Lower leg skin (tissue), 4 donors: ENCODE measurements at regions not wholly inside any gene's neighbourhood (a gene's known extent, or its start where the extent isn't known, plus 50 kb on each side); places are given as distances from the start of the nearest gene placed in this dataset.
"Not testable (repeated sequence)": the region's sequence is repeated elsewhere in the genome, so short reads cannot be mapped to it uniquely, and the experiment has no call there.

Experiments
- DNase-seq, 2 donors: peaks; one replicate each; pipeline ENCODE4 v3.0.0-alpha.2; 2019; ENCODE audit warnings: low spot score in 2 of 2
- H3K4me3 ChIP-seq: fragments of 200-600 bp; sonication (generic); 2 replicates; pipeline ENCODE4 v1.5.1; 2017; ENCODE audit warnings: mild to moderate bottlenecking, low read depth; ENCODE audit not compliant: poor library complexity, severe bottlenecking
- POLR2A ChIP-seq, 2 donors: fragments of 450-650 bp; IDR thresholded peaks; one replicate each; pipeline ENCODE4 v1.6.1; 2016 to 2017; ENCODE audit warnings: antibody characterized with exemption in 2 of 2, mild to moderate bottlenecking in 1 of 2, moderate library complexity in 1 of 2
- WGBS, 2 donors: methylation state at CpG; one replicate each; pipeline ENCODE4 v1.1.5; 2018; 5-methylcytosine and 5-hydroxymethylcytosine counted together
- intact Hi-C: fragments of 100-400 bp; cut with DNase I; formaldehyde crosslinking; loops from one replicate; pipeline ENCODE4 v1.15.0; 2023; ENCODE audit warnings: low total_unique reads
- TF ChIP-seq, protein P1 (sequence below), 3 donors: fragments of 450-650 bp; IDR thresholded peaks; one replicate each; pipeline ENCODE4 v1.5.1; 2016; ENCODE audit warnings: antibody characterized with exemption in 3 of 3, mild to moderate bottlenecking in 3 of 3, moderate library complexity in 2 of 3

GRCh38 chr12:22124987-22125386, 79.0 kb downstream of the CMAS start:
- TF ChIP-seq, protein P1, sequence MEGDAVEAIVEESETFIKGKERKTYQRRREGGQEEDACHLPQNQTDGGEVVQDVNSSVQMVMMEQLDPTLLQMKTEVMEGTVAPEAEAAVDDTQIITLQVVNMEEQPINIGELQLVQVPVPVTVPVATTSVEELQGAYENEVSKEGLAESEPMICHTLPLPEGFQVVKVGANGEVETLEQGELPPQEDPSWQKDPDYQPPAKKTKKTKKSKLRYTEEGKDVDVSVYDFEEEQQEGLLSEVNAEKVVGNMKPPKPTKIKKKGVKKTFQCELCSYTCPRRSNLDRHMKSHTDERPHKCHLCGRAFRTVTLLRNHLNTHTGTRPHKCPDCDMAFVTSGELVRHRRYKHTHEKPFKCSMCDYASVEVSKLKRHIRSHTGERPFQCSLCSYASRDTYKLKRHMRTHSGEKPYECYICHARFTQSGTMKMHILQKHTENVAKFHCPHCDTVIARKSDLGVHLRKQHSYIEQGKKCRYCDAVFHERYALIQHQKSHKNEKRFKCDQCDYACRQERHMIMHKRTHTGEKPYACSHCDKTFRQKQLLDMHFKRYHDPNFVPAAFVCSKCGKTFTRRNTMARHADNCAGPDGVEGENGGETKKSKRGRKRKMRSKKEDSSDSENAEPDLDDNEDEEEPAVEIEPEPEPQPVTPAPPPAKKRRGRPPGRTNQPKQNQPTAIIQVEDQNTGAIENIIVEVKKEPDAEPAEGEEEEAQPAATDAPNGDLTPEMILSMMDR (IDR thresholded peaks at IDR 0.05), result no peak
- no peak for TF ChIP-seq POLR2A (IDR thresholded peaks at IDR 0.05)
- 86 to 95% methylated on average over 2 of the region's 2 CpGs for WGBS, 2 donors
- DNase-seq, result no peak
- H3K4me3 ChIP-seq, result no peak overlapping the region
- intact Hi-C loops, result no loop called here

GRCh38 chr12:22126101-22126500, 80.1 kb downstream of the CMAS start:
- DNase-seq, H3K4me3 ChIP-seq, intact Hi-C loops: not testable (repeated sequence)
- WGBS, 2 donors, result 47 to 62% methylated on average over 2 of the region's 2 CpGs

- TF ChIP-seq POLR2A (IDR thresholded peaks at IDR 0.05), result no peak
- TF ChIP-seq, protein P1 (IDR thresholded peaks at IDR 0.05), result no peak
- WGBS, 2 donors, result 0% methylated on average over 1 of the region's 1 CpG
- DNase-seq, result no peak
- H3K4me3 ChIP-seq, result no peak overlapping the region
- intact Hi-C loops, result no loop called here
Measured at GRCh38 chr12:22126758-22127157, 80.7 kb downstream of the CMAS start.

DNA sequence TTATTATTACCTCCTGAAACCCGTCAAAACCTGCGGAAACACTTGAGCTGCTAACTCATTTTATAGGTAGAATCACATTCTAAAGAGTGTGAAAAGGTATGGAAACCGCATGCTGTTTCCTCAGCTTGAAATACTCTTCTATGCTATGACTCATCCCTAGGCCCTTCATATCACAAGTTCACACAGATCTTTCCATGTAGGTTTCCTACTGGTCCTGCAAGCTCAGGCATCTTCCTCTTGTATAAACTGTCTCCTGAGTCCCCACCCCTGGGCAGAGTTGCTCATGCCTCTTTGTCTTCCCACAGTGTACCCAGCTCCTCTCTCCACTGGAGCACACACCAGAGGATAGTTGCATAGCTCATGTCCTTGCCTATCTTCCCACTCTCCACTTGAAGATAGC, 84.7 kb downstream of the CMAS start:
- intact Hi-C loops, result no loop called here
- WGBS, 2 donors, result 45 to 56% methylated on average over 3 of the region's 3 CpGs
- DNase-seq, result peak; percentile 45 to 62
- H3K4me3 ChIP-seq, result no peak overlapping the region
- TF ChIP-seq, protein P1 (IDR thresholded peaks at IDR 0.05), result no peak
- no peak for TF ChIP-seq POLR2A (IDR thresholded peaks at IDR 0.05)

- intact Hi-C loops, result not testable (repeated sequence)
Measured at GRCh38 chr12:22136604-22137117, 90.6 kb downstream of the CMAS start.

More at GRCh38 chr12:22136604-22137117, 90.6 kb downstream of the CMAS start:
- 85 to 91% methylated on average over 19 to 21 of the region's 21 CpGs for WGBS, 2 donors
- DNase-seq, H3K4me3 ChIP-seq: not testable (repeated sequence)
